CD4-positive, alpha-beta T cell treated with Interleukin-4 for 1 hour (primary cell): ENCODE measurements at regions not wholly inside any gene's neighbourhood (a gene's known extent, or its start where the extent isn't known, plus 50 kb on each side); places are given as distances from the start of the nearest gene placed in this dataset.

Experiments used
- DNase-seq, 2 donors: peaks; one replicate each; pipeline ENCODE4 v3.0.0-alpha.2; 2020 to 2022

GRCh38 chr6:145306489-145306888 is 428.8 kb downstream of the EPM2A start:
- DNase-seq: no peak

- no peak for DNase-seq
Observed at GRCh38 chr6:145309842-145310535, 425.3 kb downstream of the EPM2A start.

- DNase-seq: no peak
Observed at GRCh38 chr6:145312481-145312880, 422.8 kb downstream of the EPM2A start.

- no peak for DNase-seq
Observed at GRCh38 chr6:145313041-145313855, 422.1 kb downstream of the EPM2A start.

- DNase-seq: no peak
Observed at GRCh38 chr6:145315982-145316600, 419.2 kb downstream of the EPM2A start.

GRCh38 chr6:145318952-145319351 is 416.4 kb downstream of the EPM2A start:
- no peak for DNase-seq

- DNase-seq: no peak
Observed at GRCh38 chr6:145319605-145320004, 415.7 kb downstream of the EPM2A start.

GRCh38 chr6:145323646-145324045 is 411.7 kb downstream of the EPM2A start:
- DNase-seq: no peak

- DNase-seq: no peak
Observed at GRCh38 chr6:145327586-145327985, 407.7 kb downstream of the EPM2A start.

- no peak for DNase-seq
Observed at GRCh38 chr6:145329257-145329656, 406.1 kb downstream of the EPM2A start.

GRCh38 chr6:145331066-145331465 is 404.3 kb downstream of the EPM2A start:
- no peak for DNase-seq

- DNase-seq: no peak
Observed at GRCh38 chr6:145332011-145332410, 403.3 kb downstream of the EPM2A start.

- no peak for DNase-seq
Observed at GRCh38 chr6:145336119-145336518, 399.2 kb downstream of the EPM2A start.

- DNase-seq: no peak
Observed at GRCh38 chr6:145339089-145339488, 396.2 kb downstream of the EPM2A start.

GRCh38 chr6:145340256-145340655 is 395.1 kb downstream of the EPM2A start:
- no peak for DNase-seq

- no peak for DNase-seq
Observed at GRCh38 chr6:145345094-145345493, 390.2 kb downstream of the EPM2A start.

GRCh38 chr6:145347216-145347615 is 388.1 kb downstream of the EPM2A start:
- no peak for DNase-seq

GRCh38 chr6:145349950-145350510 is 385.3 kb downstream of the EPM2A start:
- no peak for DNase-seq

GRCh38 chr6:145350928-145351327 is 384.4 kb downstream of the EPM2A start:
- DNase-seq: no peak

- DNase-seq: no peak
Observed at GRCh38 chr6:145352382-145353080, 382.8 kb downstream of the EPM2A start.

GRCh38 chr6:145360865-145361264 is 374.5 kb downstream of the EPM2A start:
- DNase-seq: no peak

- DNase-seq: no peak
Observed at GRCh38 chr6:145367149-145367548, 368.2 kb downstream of the EPM2A start.

- no peak for DNase-seq
Observed at GRCh38 chr6:145368075-145368474, 367.2 kb downstream of the EPM2A start.
